ENCODE measurements at regions not wholly inside any gene's neighbourhood (a gene's known extent, or its start where the extent isn't known, plus 50 kb on each side); places are given as distances from the start of the nearest gene placed in this dataset.

- TF ChIP-seq POLR2A (IDR thresholded peaks at IDR 0.05; ENCODE audit: low read depth, low read length) (no peak), POLR2AphosphoS5 (IDR thresholded peaks at IDR 0.05; ENCODE audit: low read length) (no peak), ZBTB4 (CRISPR knock-in tag; IDR thresholded peaks at IDR 0.05) (no peak), CTCF (IDR thresholded peaks at IDR 0.05 in 2 of 3, conservative IDR thresholded peaks at IDR 0.05 in 1 of 3; ENCODE audit: control insufficient read depth in 2 of 3, extremely low read depth in 1 of 3, insufficient read depth in 1 of 3, low read depth in 3 of 3, low read length in 3 of 3) (no peak), MEF2B (IDR thresholded peaks at IDR 0.05; ENCODE audit: partially characterized antibody, poor library complexity, severe bottlenecking) (no peak), BCLAF1 (IDR thresholded peaks at IDR 0.05) (no peak), NR2C2 (IDR thresholded peaks at IDR 0.05; ENCODE audit: borderline replicate concordance, control insufficient read depth, insufficient read length, low read depth) (no peak), USF1 (IDR thresholded peaks at IDR 0.05; ENCODE audit: borderline replicate concordance, extremely low read length, insufficient read depth, low read depth, low read length) (no peak), SIN3A (IDR thresholded peaks at IDR 0.05; ENCODE audit: low read depth, low read length) (no peak), ZBTB33 (IDR thresholded peaks at IDR 0.05) (no peak), CREB1 (IDR thresholded peaks at IDR 0.05; ENCODE audit: low read depth) (no peak), FOS (IDR thresholded peaks at IDR 0.05; ENCODE audit: borderline replicate concordance, extremely low read depth, insufficient read length) (no peak), PBX3 (IDR thresholded peaks at IDR 0.05; ENCODE audit: insufficient replicate concordance, low read depth, low read length) (no peak), CBX3 (IDR thresholded peaks at IDR 0.05; ENCODE audit: borderline replicate concordance, low read depth) (no peak)
These were observed 94.1 kb upstream of the FAM9B start for GRCh38 chrX:9127986-9128385.

Data from GM12878 (cell line).